Liver (tissue), 8 donors: ENCODE measurements at regions not wholly inside any gene's neighbourhood (a gene's known extent, or its start where the extent isn't known, plus 50 kb on each side); places are given as distances from the start of the nearest gene placed in this dataset.

ENCODE experiments used
- DNase-seq: peaks from one replicate; pipeline ENCODE4 v3.0.0-alpha.2; 2017; ENCODE audit warnings: low spot score
- H3K27ac ChIP-seq, 2 donors: one replicate each; pipeline ENCODE4 v1.7.0; 2013; ENCODE audit warnings: inconsistent platforms in 2 of 2, low read length in 2 of 2, control low read depth in 1 of 2, low read depth in 1 of 2, mild to moderate bottlenecking in 1 of 2
- H3K27me3 ChIP-seq, 4 donors: one replicate each; pipeline versions ENCODE4 v1.6.1 to v1.7.0; 2013; ENCODE audit warnings: low read length in 3 of 4, inconsistent platforms in 1 of 4, mild to moderate bottlenecking in 1 of 4, moderate library complexity in 1 of 4; ENCODE audit not compliant: control insufficient read depth in 4 of 4, insufficient read depth in 4 of 4
- H3K36me3 ChIP-seq, 4 donors: one replicate each; pipeline versions ENCODE4 v1.6.1 to v1.7.0; 2013; ENCODE audit warnings: low read length in 3 of 4, mild to moderate bottlenecking in 3 of 4, low read depth in 1 of 4, moderate library complexity in 1 of 4; ENCODE audit not compliant: control insufficient read depth in 4 of 4, insufficient read depth in 3 of 4
- H3K4me1 ChIP-seq, 4 donors: one replicate each; pipeline versions ENCODE4 v1.6.1 to v1.7.0; 2013; ENCODE audit warnings: low read length in 3 of 4, mild to moderate bottlenecking in 3 of 4, moderate library complexity in 1 of 4; ENCODE audit not compliant: control insufficient read depth in 4 of 4, insufficient read depth in 4 of 4
- H3K4me3 ChIP-seq, 3 donors: one replicate each; pipeline versions ENCODE4 v1.6.1 to v1.7.0; 2013; ENCODE audit warnings: low read length in 3 of 3, control low read depth in 1 of 3, low read depth in 1 of 3, mild to moderate bottlenecking in 1 of 3
- H3K9ac ChIP-seq, 2 donors: one replicate each; pipeline ENCODE4 v1.7.0; 2013; ENCODE audit warnings: low read length in 2 of 2, mild to moderate bottlenecking in 2 of 2, moderate library complexity in 2 of 2, control low read depth in 1 of 2, low read depth in 1 of 2
- H3K9me3 ChIP-seq, 4 donors: one replicate each; pipeline versions ENCODE4 v1.6.1 to v1.7.0; 2013; ENCODE audit warnings: low read length in 3 of 4; ENCODE audit not compliant: control insufficient read depth in 4 of 4
- EGR1 ChIP-seq, 2 donors: IDR thresholded peaks; 2 replicates each; pipeline ENCODE4 v1.6.1; 2016 to 2018; ENCODE audit warnings: antibody characterized with exemption in 2 of 2, low read depth in 2 of 2
- FOXA2 ChIP-seq: IDR thresholded peaks from 2 replicates; pipeline ENCODE4 v1.6.1; 2016; ENCODE audit warnings: antibody characterized with exemption
- GABPA ChIP-seq, 2 donors: IDR thresholded peaks in 1 of 2; conservative IDR thresholded peaks in 1 of 2; 2 replicates each; pipeline ENCODE4 v1.6.1; 2016; ENCODE audit warnings: antibody characterized with exemption in 2 of 2, mild to moderate bottlenecking in 1 of 2, moderate library complexity in 1 of 2
- HNF4A ChIP-seq, 2 donors: conservative IDR thresholded peaks; 2 replicates each; pipeline ENCODE4 v1.6.1; 2016; ENCODE audit warnings: antibody characterized with exemption in 2 of 2, mild to moderate bottlenecking in 2 of 2
- HNF4G ChIP-seq: IDR thresholded peaks from 2 replicates; pipeline ENCODE4 v1.6.1; 2016; ENCODE audit warnings: antibody characterized with exemption
- JUND ChIP-seq, 2 donors: IDR thresholded peaks; 2 replicates each; pipeline ENCODE4 v1.6.1; 2016; ENCODE audit warnings: antibody characterized with exemption in 2 of 2
- MAX ChIP-seq: IDR thresholded peaks from 2 replicates; pipeline ENCODE4 v1.6.1; 2016; ENCODE audit warnings: antibody characterized with exemption
- NR2F2 ChIP-seq: IDR thresholded peaks from 2 replicates; pipeline ENCODE4 v1.6.1; 2016; ENCODE audit warnings: antibody characterized with exemption
- RAD21 ChIP-seq, 2 donors: IDR thresholded peaks; 2 replicates each; pipeline ENCODE4 v1.6.1; 2016; ENCODE audit warnings: antibody characterized with exemption in 2 of 2, mild to moderate bottlenecking in 2 of 2
- RXRA ChIP-seq, 2 donors: IDR thresholded peaks; 2 replicates each; pipeline ENCODE4 v1.6.1; 2017 to 2018; ENCODE audit warnings: antibody characterized with exemption in 2 of 2, mild to moderate bottlenecking in 1 of 2
- SP1 ChIP-seq: IDR thresholded peaks from 2 replicates; pipeline ENCODE4 v1.6.1; 2018; ENCODE audit warnings: antibody characterized with exemption, mild to moderate bottlenecking
- TAF1 ChIP-seq: conservative IDR thresholded peaks from 2 replicates; pipeline ENCODE4 v1.6.1; 2016; ENCODE audit warnings: antibody characterized with exemption, mild to moderate bottlenecking
- YY1 ChIP-seq: IDR thresholded peaks from 2 replicates; pipeline ENCODE4 v1.6.1; 2016; ENCODE audit warnings: antibody characterized with exemption, mild to moderate bottlenecking
- ZBTB33 ChIP-seq: IDR thresholded peaks from 2 replicates; pipeline ENCODE4 v1.6.1; 2016; ENCODE audit warnings: antibody characterized with exemption
- WGBS: extraction: QIAGEN DNeasy Blood & Tissue Kit; methylation state at CpG from one replicate; pipeline ENCODE4 v1.1.7; 2013; 5-methylcytosine and 5-hydroxymethylcytosine counted together
- TF ChIP-seq, protein P1 (sequence below): IDR thresholded peaks from 2 replicates; pipeline ENCODE4 v1.6.1; 2016; ENCODE audit warnings: antibody characterized with exemption
- TF ChIP-seq, protein P2 (sequence below): fragments of 150-350 bp; IDR thresholded peaks from 2 replicates; pipeline ENCODE4 v1.5.1; 2017; ENCODE audit warnings: improper control_type of control experiment, low read depth, low read length; ENCODE audit not compliant: missing input control
- TF ChIP-seq, protein P3 (sequence below): IDR thresholded peaks from 2 replicates; pipeline ENCODE4 v1.6.1; 2016; ENCODE audit warnings: antibody characterized with exemption, mild to moderate bottlenecking
- donor health status: healthy.
- donor health status: healthy.
- donor health status: healthy.
- donor health status: healthy.
- donor health status: healthy.

- H3K27ac ChIP-seq: no peak overlapping the region
- H3K4me1 ChIP-seq: no peaks in the 10 kb centered on the region
- no peak overlapping the region for H3K9ac ChIP-seq
- TF ChIP-seq YY1: no peak
- TF ChIP-seq RAD21 (IDR thresholded peaks at IDR 0.05): no peak
- TF ChIP-seq, protein P1, sequence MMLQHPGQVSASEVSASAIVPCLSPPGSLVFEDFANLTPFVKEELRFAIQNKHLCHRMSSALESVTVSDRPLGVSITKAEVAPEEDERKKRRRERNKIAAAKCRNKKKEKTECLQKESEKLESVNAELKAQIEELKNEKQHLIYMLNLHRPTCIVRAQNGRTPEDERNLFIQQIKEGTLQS: no peak
- H3K36me3 ChIP-seq: no peaks in the 10 kb centered on the region
- whole genome bisulfite sequencing: 90% methylated on average over 6 of the region's 6 CpGs
- H3K27me3 ChIP-seq: no peaks in the 10 kb centered on the region
- no peaks in the 10 kb centered on the region for H3K9me3 ChIP-seq
- no peak for DNase-seq
- H3K4me3 ChIP-seq: no peak overlapping the region
Observed at GRCh38 chr5:142405023-142405422, 80.2 kb upstream of the SPRY4 start.

GRCh38 chr5:142404046-142404477 lies 79.2 kb upstream of the SPRY4 start:
- Histone ChIP-seq H3K4me3 (no peak overlapping the region), H3K4me1 (no peaks in the 10 kb centered on the region), H3K27ac (no peak overlapping the region), H3K9me3 (no peaks in the 10 kb centered on the region), H3K9ac (no peak overlapping the region), H3K27me3 (no peaks in the 10 kb centered on the region), H3K36me3 (no peaks in the 10 kb centered on the region)
- no peak for DNase-seq
- no peak for TF ChIP-seq NR2F2
- TF ChIP-seq GABPA (IDR thresholded peaks at IDR 0.05 in 1 of 2, conservative IDR thresholded peaks at IDR 0.05 in 1 of 2): no peak
- no peak for TF ChIP-seq ZBTB33
- no peak for TF ChIP-seq TAF1
- TF ChIP-seq RXRA (IDR thresholded peaks at IDR 0.05): no peak
- no peak for TF ChIP-seq EGR1 (IDR thresholded peaks at IDR 0.05; ENCODE audit: low read depth in 2 of 2)
- no peak for TF ChIP-seq HNF4G
- TF ChIP-seq, protein P2, sequence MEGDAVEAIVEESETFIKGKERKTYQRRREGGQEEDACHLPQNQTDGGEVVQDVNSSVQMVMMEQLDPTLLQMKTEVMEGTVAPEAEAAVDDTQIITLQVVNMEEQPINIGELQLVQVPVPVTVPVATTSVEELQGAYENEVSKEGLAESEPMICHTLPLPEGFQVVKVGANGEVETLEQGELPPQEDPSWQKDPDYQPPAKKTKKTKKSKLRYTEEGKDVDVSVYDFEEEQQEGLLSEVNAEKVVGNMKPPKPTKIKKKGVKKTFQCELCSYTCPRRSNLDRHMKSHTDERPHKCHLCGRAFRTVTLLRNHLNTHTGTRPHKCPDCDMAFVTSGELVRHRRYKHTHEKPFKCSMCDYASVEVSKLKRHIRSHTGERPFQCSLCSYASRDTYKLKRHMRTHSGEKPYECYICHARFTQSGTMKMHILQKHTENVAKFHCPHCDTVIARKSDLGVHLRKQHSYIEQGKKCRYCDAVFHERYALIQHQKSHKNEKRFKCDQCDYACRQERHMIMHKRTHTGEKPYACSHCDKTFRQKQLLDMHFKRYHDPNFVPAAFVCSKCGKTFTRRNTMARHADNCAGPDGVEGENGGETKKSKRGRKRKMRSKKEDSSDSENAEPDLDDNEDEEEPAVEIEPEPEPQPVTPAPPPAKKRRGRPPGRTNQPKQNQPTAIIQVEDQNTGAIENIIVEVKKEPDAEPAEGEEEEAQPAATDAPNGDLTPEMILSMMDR: no peak
- TF ChIP-seq MAX: no peak
- TF ChIP-seq, protein P3, sequence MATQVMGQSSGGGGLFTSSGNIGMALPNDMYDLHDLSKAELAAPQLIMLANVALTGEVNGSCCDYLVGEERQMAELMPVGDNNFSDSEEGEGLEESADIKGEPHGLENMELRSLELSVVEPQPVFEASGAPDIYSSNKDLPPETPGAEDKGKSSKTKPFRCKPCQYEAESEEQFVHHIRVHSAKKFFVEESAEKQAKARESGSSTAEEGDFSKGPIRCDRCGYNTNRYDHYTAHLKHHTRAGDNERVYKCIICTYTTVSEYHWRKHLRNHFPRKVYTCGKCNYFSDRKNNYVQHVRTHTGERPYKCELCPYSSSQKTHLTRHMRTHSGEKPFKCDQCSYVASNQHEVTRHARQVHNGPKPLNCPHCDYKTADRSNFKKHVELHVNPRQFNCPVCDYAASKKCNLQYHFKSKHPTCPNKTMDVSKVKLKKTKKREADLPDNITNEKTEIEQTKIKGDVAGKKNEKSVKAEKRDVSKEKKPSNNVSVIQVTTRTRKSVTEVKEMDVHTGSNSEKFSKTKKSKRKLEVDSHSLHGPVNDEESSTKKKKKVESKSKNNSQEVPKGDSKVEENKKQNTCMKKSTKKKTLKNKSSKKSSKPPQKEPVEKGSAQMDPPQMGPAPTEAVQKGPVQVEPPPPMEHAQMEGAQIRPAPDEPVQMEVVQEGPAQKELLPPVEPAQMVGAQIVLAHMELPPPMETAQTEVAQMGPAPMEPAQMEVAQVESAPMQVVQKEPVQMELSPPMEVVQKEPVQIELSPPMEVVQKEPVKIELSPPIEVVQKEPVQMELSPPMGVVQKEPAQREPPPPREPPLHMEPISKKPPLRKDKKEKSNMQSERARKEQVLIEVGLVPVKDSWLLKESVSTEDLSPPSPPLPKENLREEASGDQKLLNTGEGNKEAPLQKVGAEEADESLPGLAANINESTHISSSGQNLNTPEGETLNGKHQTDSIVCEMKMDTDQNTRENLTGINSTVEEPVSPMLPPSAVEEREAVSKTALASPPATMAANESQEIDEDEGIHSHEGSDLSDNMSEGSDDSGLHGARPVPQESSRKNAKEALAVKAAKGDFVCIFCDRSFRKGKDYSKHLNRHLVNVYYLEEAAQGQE: no peak
- TF ChIP-seq JUND (IDR thresholded peaks at IDR 0.05): no peak
- no peak for TF ChIP-seq SP1
- no peak for TF ChIP-seq FOXA2
- TF ChIP-seq, protein P1: no peak
- no peak for TF ChIP-seq RAD21 (IDR thresholded peaks at IDR 0.05)
- no peak for TF ChIP-seq HNF4A (conservative IDR thresholded peaks at IDR 0.05)
- WGBS: 91% methylated on average over 14 of the region's 14 CpGs
